A549 (cell line): ENCODE measurements at regions not wholly inside any gene's neighbourhood (a gene's known extent, or its start where the extent isn't known, plus 50 kb on each side); places are given as distances from the start of the nearest gene placed in this dataset.

Source experiments
- CTCF ChIP-seq: fragments of >200 bp; sonication (Bioruptor Twin); formaldehyde crosslinking; IDR thresholded peaks from 3 replicates; pipeline ENCODE4 v1.5.1; 2016
- EHMT2 ChIP-seq: fragments of 200-600 bp; sonication (generic); IDR thresholded peaks from 2 replicates; pipeline ENCODE4 v1.6.1; 2016; ENCODE audit warnings: antibody characterized with exemption, low read depth, mild to moderate bottlenecking, moderate library complexity
- EP300 ChIP-seq, 2 experiments: fragments of >200 bp; sonication (Bioruptor Twin); formaldehyde crosslinking; IDR thresholded peaks; 2 replicates in 1 of 2; 3 replicates in 1 of 2; pipeline ENCODE4 v1.6.1; 2016 to 2017
- ESRRA ChIP-seq: fragments of 150-350 bp; IDR thresholded peaks from 2 replicates; pipeline ENCODE4 v1.6.1; 2014; ENCODE audit warnings: mild to moderate bottlenecking, low read length, borderline replicate concordance
- HDAC2 ChIP-seq: fragments of 200-600 bp; sonication (generic); IDR thresholded peaks from 2 replicates; pipeline ENCODE4 v1.6.1; 2016
- MAX ChIP-seq: IDR thresholded peaks from 2 replicates; pipeline ENCODE4 v1.6.1; 2012
- MAZ ChIP-seq: fragments of 150-350 bp; IDR thresholded peaks from 2 replicates; pipeline ENCODE4 v1.6.1; 2014; ENCODE audit warnings: antibody characterized with exemption, low read depth, low read length, borderline replicate concordance
- PBX3 ChIP-seq: IDR thresholded peaks from 2 replicates; pipeline ENCODE4 v1.6.1; 2012
- RAD21 ChIP-seq, 2 experiments: fragments of >200 bp in 1 of 2; sonication (Bioruptor Twin) in 1 of 2; formaldehyde crosslinking in 1 of 2; IDR thresholded peaks in 1 of 2; conservative IDR thresholded peaks in 1 of 2; 2 replicates in 1 of 2; 3 replicates in 1 of 2; pipeline ENCODE4 v1.6.1; 2012 to 2018; ENCODE audit warnings: inconsistent platforms in 1 of 2
- RCOR1 ChIP-seq: fragments of 150-350 bp; IDR thresholded peaks from 2 replicates; pipeline ENCODE4 v1.6.1; 2014; ENCODE audit warnings: antibody characterized with exemption, low read length, low read depth
- REST ChIP-seq: fragments of 200-600 bp; sonication (generic); IDR thresholded peaks from 2 replicates; pipeline ENCODE4 v1.6.1; 2016; ENCODE audit warnings: antibody characterized with exemption, mild to moderate bottlenecking, moderate library complexity
- RNF2 ChIP-seq: fragments of 200-600 bp; sonication (generic); IDR thresholded peaks from 2 replicates; pipeline ENCODE4 v1.6.1; 2016; ENCODE audit warnings: low read depth, mild to moderate bottlenecking, antibody characterized with exemption, moderate library complexity, borderline replicate concordance
- SREBF2 ChIP-seq: fragments of 450-650 bp; IDR thresholded peaks from 2 replicates; pipeline ENCODE4 v1.6.1; 2014; ENCODE audit warnings: mild to moderate bottlenecking, moderate library complexity

- TF ChIP-seq CTCF: no peak
- no peak for TF ChIP-seq MAX
- no peak for TF ChIP-seq PBX3
- TF ChIP-seq MAZ: no peak
- TF ChIP-seq RAD21 (conservative IDR thresholded peaks at IDR 0.05 in 1 of 2, IDR thresholded peaks at IDR 0.05 in 1 of 2): no peak
- no peak for TF ChIP-seq RNF2
- no peak for TF ChIP-seq EP300 (IDR thresholded peaks at IDR 0.05)
- no peak for TF ChIP-seq ESRRA
- no peak for TF ChIP-seq SREBF2
- TF ChIP-seq RCOR1: no peak
- no peak for TF ChIP-seq HDAC2
- no peak for TF ChIP-seq REST
- TF ChIP-seq EHMT2: no peak
Measured at GRCh38 chr13:74047931-74048600, 86.1 kb downstream of the KLF12 start.
